ENCODE measurements at regions not wholly inside any gene's neighbourhood (a gene's known extent, or its start where the extent isn't known, plus 50 kb on each side); places are given as distances from the start of the nearest gene placed in this dataset.

DNA sequence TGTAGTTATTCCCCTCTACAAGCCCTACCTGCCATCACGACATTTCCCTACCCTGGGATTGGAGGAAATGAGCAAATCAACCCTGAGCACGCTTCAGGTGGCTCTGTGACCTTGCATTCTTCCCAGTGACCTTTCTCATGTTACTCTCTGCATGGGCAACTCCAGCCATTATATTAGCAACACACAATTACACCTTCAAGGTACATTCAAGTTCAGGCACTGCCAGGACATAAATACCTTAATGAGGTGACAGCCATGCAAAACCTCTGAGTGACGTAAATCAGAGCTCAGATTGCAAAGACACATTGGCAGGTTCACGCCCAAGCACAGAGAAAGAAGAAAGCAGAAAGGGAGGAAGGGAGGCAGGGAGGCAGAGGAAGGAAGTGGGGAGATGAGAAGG is 68.7 kb upstream of the ALK start:
- TF ChIP-seq CTCF (IDR thresholded peaks at IDR 0.05) (no peak), POLR2A (IDR thresholded peaks at IDR 0.05) (no peak), EP300 (IDR thresholded peaks at IDR 0.05) (no peak)

Measured in tibial nerve (tissue), 4 donors.